ENCODE measurements at regions not wholly inside any gene's neighbourhood (a gene's known extent, or its start where the extent isn't known, plus 50 kb on each side); places are given as distances from the start of the nearest gene placed in this dataset.

GRCh38 chr7:9125246-9125645 is 691.8 kb downstream of the NXPH1 start:
- no peak for TF ChIP-seq CTCF (conservative IDR thresholded peaks at IDR 0.05 in 1 of 2, IDR thresholded peaks at IDR 0.05 in 1 of 2; ENCODE audit: extremely low read depth in 1 of 2, insufficient read depth in 1 of 2, low read depth in 1 of 2, low read length in 2 of 2)
- TF ChIP-seq EZH2 (IDR thresholded peaks at IDR 0.05; ENCODE audit: borderline replicate concordance, low read length): no peak

Measured in mammary epithelial cell (primary cell).